Colonic mucosa (tissue), 4 donors: ENCODE measurements at regions not wholly inside any gene's neighbourhood (a gene's known extent, or its start where the extent isn't known, plus 50 kb on each side); places are given as distances from the start of the nearest gene placed in this dataset.

ENCODE experiments used
- DNase-seq: peaks from one replicate; pipeline ENCODE4 v3.0.0-alpha.2; 2020
- H3K27ac ChIP-seq: fragments of 200-600 bp; one replicate; pipeline ENCODE4 v1.8.0; 2021
- H3K27me3 ChIP-seq: fragments of 200-600 bp; one replicate; pipeline ENCODE4 v1.8.0; 2021
- H3K36me3 ChIP-seq: fragments of 200-600 bp; one replicate; pipeline ENCODE4 v1.8.0; 2021
- H3K4me1 ChIP-seq: fragments of 200-600 bp; one replicate; pipeline ENCODE4 v1.8.0; 2021; ENCODE audit warnings: mild to moderate bottlenecking
- H3K4me3 ChIP-seq: fragments of 200-600 bp; one replicate; pipeline ENCODE4 v1.8.0; 2021
- H3K9ac ChIP-seq, 2 donors: one replicate each; pipeline ENCODE4 v1.7.0; 2013; ENCODE audit warnings: control low read depth in 2 of 2, low read depth in 2 of 2, low read length in 2 of 2
- H3K9me3 ChIP-seq: fragments of 200-600 bp; one replicate; pipeline ENCODE4 v1.8.0; 2021
- CTCF ChIP-seq: fragments of 200-600 bp; IDR thresholded peaks from one replicate; pipeline ENCODE4 v1.8.0; 2022; ENCODE audit warnings: antibody characterized with exemption, mild to moderate bottlenecking
- intact Hi-C: fragments of 100-400 bp; cut with DNase I; formaldehyde crosslinking; loops from one replicate; pipeline ENCODE4 v1.14.1; 2022
- donor health status: healthy.
- donor health status: DM: no; HTN: no; CAD: no.
- donor health status: DM: no; HTN: no; CAD: no.

GRCh38 chrX:145178268-145178667 is 69.0 kb upstream of the SPANXN1 start:
- H3K9ac ChIP-seq = no peak overlapping the region
- TF ChIP-seq CTCF = no peak
- intact Hi-C loops = no loop called here
- no peaks in the 10 kb centered on the region for H3K27me3 ChIP-seq
- no peak overlapping the region for H3K4me3 ChIP-seq
- H3K27ac ChIP-seq = no peak overlapping the region
- DNase-seq = no peak
- H3K36me3 ChIP-seq = no peaks in the 10 kb centered on the region
- no peaks in the 10 kb centered on the region for H3K9me3 ChIP-seq
- no peaks in the 10 kb centered on the region for H3K4me1 ChIP-seq

DNA sequence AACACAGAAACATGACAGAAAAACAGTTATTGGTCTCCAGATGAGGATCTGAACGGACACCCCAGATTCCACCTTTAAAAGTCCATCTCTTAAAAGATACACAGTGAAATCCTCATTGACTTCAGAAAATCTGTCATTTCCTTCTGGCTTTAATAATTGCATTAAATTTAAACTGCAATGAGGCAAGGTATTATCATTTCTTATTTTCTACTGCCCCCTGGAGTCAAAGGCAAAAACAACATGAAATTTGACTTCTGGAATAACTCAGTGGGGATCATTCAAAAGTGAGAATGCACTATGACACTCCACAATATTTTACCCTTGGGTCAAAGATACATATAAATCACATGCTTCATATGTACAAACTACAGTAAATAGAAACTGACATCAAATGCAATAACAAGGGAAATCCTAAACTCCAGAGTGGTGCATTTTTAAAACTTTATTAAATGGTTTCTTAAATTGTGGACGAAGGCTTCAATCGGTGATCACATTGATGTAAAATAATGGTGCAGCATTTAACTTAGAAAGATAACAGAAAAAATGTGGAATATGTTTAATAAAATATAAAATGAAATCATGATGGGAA is 56.4 kb upstream of the SPANXN1 start:
- DNase-seq = no peak
- H3K36me3 ChIP-seq = no peaks in the 10 kb centered on the region
- no peak overlapping the region for H3K27ac ChIP-seq
- H3K9me3 ChIP-seq = no peaks in the 10 kb centered on the region
- H3K27me3 ChIP-seq = no peaks in the 10 kb centered on the region
- H3K9ac ChIP-seq = no peak overlapping the region
- no peaks in the 10 kb centered on the region for H3K4me1 ChIP-seq
- TF ChIP-seq CTCF = peak; percentile 16
- no peak overlapping the region for H3K4me3 ChIP-seq
- intact Hi-C loops = loop anchor here (10.0 kb wide), 1 partner anchor 1526 kb away; no protein-coding TSS in a partner anchor
